ENCODE measurements at regions not wholly inside any gene's neighbourhood (a gene's known extent, or its start where the extent isn't known, plus 50 kb on each side); places are given as distances from the start of the nearest gene placed in this dataset.
A peak's percentile ranks its signal among the peaks of the same experiment; 100 is the strongest.

DNA sequence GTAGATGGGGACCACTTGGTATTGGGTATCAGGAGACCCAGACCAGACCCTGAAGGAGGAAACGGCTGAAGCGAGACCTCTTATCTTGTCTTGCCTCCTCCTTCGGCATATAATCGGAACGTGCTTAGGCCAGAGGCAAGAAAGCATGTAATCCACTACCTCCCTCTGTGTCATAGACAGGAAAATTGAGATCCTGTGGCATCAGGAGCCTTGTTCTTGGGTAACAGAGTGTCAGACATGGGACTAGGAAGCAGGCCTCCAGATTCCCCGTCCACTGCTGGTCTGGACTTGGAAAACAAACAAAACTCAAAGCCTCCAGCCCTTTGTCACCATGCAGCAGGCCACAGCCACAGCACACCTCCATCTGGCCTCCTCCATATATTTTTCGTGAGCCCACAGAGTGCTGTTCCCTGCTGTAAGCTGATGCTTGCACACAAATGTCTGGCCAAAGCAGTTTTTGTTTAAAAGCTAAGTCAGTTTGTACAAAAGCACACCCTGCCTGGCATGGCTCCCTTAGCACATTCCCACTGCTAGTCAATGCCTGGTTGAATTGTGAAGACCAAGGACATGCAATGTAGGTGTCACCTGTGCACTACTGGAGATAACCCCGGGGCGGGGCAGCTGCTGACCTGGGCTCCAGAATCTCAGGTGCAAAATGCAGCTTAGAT lies 510.9 kb downstream of the RPS24 start:
- no peak for DNase-seq (ENCODE audit: low spot score)
- no peak for TF ChIP-seq CTCF (conservative IDR thresholded peaks at IDR 0.05; ENCODE audit: low read depth, low read length)
- TF ChIP-seq EZH2 (IDR thresholded peaks at IDR 0.05; ENCODE audit: borderline replicate concordance, low read depth, low read length, poor library complexity, severe bottlenecking) = no peak
- Histone ChIP-seq H3K27ac (ENCODE audit: low read depth, low read length, poor library complexity, severe bottlenecking) (no peak overlapping the region), H3K9me3 (ENCODE audit: low read depth, low read length, poor library complexity, severe bottlenecking) (no peaks in the 10 kb centered on the region), H3K27me3 (replicated peaks; ENCODE audit: insufficient read depth, low read depth, low read length, poor library complexity) (peaks cover 22% of the 10 kb centered on the region), H3K4me3 (ENCODE audit: low read depth, low read length, poor library complexity, severe bottlenecking) (no peak overlapping the region), H3K4me1 (ENCODE audit: insufficient read depth, low read length, poor library complexity, severe bottlenecking) (no peaks in the 10 kb centered on the region), H3K36me3 (ENCODE audit: insufficient read depth, low read length, poor library complexity, severe bottlenecking) (no peaks in the 10 kb centered on the region)
- BruUV-seq (replicated peaks) = no TSS peak
- intact Hi-C loops (cut with micrococcal nuclease; ENCODE audit: unreplicated experiment) = no loop called here
- CTCF ChIA-PET = no interaction called here
- POLR2A ChIA-PET (ENCODE audit: low non-redundant PET) = no interaction called here

DNA sequence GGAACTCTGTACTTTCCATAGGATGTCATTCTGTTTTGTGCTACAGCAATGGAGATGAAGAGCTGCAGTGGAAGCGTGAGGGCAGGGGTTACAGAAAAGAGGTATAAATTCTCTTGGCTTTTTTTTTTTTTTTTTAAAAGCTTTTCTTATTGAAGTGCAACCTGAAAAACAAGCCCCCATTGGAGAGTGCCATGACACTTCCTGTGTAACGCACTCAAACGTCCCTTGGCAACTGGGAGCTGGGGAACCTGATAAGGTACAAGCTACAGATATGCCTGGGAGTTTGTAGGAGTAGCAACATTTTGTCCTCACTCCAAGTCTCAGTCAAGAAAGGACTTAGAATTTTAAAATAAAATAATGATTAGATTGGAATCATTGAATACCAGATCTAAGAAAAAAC lies 512.1 kb downstream of the RPS24 start:
- Histone ChIP-seq H3K4me3 (ENCODE audit: low read depth, low read length, poor library complexity, severe bottlenecking) (no peak overlapping the region), H3K27ac (ENCODE audit: low read depth, low read length, poor library complexity, severe bottlenecking) (no peak overlapping the region), H3K4me1 (ENCODE audit: insufficient read depth, low read length, poor library complexity, severe bottlenecking) (no peaks in the 10 kb centered on the region), H3K36me3 (ENCODE audit: insufficient read depth, low read length, poor library complexity, severe bottlenecking) (no peaks in the 10 kb centered on the region), H3K27me3 (replicated peaks; ENCODE audit: insufficient read depth, low read depth, low read length, poor library complexity) (peaks cover 22% of the 10 kb centered on the region), H3K9me3 (ENCODE audit: low read depth, low read length, poor library complexity, severe bottlenecking) (no peaks in the 10 kb centered on the region)
- ChIA-PET CTCF (no interaction called here), POLR2A (ENCODE audit: low non-redundant PET) (no interaction called here)
- BruUV-seq (replicated peaks) = no TSS peak
- intact Hi-C loops (cut with micrococcal nuclease; ENCODE audit: unreplicated experiment) = no loop called here
- DNase-seq (ENCODE audit: low spot score) = peak; percentile 8
- TF ChIP-seq EZH2 (IDR thresholded peaks at IDR 0.05; ENCODE audit: borderline replicate concordance, low read depth, low read length, poor library complexity, severe bottlenecking) (no peak), CTCF (conservative IDR thresholded peaks at IDR 0.05; ENCODE audit: low read depth, low read length) (no peak)

DNA sequence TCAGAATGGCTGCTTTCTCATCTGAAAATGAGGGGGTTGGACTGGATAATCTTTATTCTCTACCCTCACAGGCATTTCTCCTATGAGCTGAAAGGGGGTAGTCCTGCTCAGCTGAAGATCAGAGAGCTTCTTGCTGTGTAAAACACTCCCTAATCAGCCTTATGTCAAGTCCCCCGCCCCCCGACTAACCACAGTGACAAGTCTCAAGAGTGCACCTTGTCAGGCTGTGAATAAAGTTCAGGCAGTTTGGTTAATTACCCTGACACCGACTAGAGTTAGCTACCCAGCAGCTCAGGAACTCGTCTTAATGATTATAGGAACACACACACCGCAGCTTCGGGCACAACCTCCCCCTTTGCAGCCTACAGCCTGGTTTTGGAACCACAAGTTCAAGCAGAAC lies 513.7 kb downstream of the RPS24 start:
- BruUV-seq (replicated peaks) = no TSS peak
- DNase-seq (ENCODE audit: low spot score) = no peak
- Histone ChIP-seq H3K4me3 (ENCODE audit: low read depth, low read length, poor library complexity, severe bottlenecking) (no peak overlapping the region), H3K27ac (ENCODE audit: low read depth, low read length, poor library complexity, severe bottlenecking) (no peak overlapping the region), H3K36me3 (ENCODE audit: insufficient read depth, low read length, poor library complexity, severe bottlenecking) (no peaks in the 10 kb centered on the region), H3K4me1 (ENCODE audit: insufficient read depth, low read length, poor library complexity, severe bottlenecking) (no peaks in the 10 kb centered on the region), H3K9me3 (ENCODE audit: low read depth, low read length, poor library complexity, severe bottlenecking) (no peaks in the 10 kb centered on the region), H3K27me3 (replicated peaks; ENCODE audit: insufficient read depth, low read depth, low read length, poor library complexity) (peaks cover 22% of the 10 kb centered on the region)
- no peak for TF ChIP-seq CTCF (conservative IDR thresholded peaks at IDR 0.05; ENCODE audit: low read depth, low read length)
- no peak for TF ChIP-seq EZH2 (IDR thresholded peaks at IDR 0.05; ENCODE audit: borderline replicate concordance, low read depth, low read length, poor library complexity, severe bottlenecking)
- ChIA-PET POLR2A (ENCODE audit: low non-redundant PET) (no interaction called here), CTCF (no interaction called here)
- intact Hi-C loops (cut with micrococcal nuclease; ENCODE audit: unreplicated experiment) = no loop called here
